GM13976 (cell line): ENCODE measurements at regions not wholly inside any gene's neighbourhood (a gene's known extent, or its start where the extent isn't known, plus 50 kb on each side); places are given as distances from the start of the nearest gene placed in this dataset.

Source experiments
- DNase-seq: peaks from one replicate; pipeline ENCODE4 v3.0.0; 2012; ENCODE audit warnings: low spot score
- CTCF ChIP-seq: IDR thresholded peaks from 2 replicates; pipeline ENCODE4 v1.5.1; 2012; ENCODE audit warnings: borderline replicate concordance, mild to moderate bottlenecking; ENCODE audit not compliant: insufficient read depth; ENCODE audit errors: extremely low read depth, missing control alignments, control extremely low read depth
- in situ Hi-C: fragments of 300-500 bp; cut with MboI; formaldehyde crosslinking; loops from one replicate; pipeline ENCODE4 v1.12.0; 2022; ENCODE audit warnings: low sequenced_read_pairs, mixed read lengths, inconsistent platforms; ENCODE audit not compliant: unreplicated experiment

DNA sequence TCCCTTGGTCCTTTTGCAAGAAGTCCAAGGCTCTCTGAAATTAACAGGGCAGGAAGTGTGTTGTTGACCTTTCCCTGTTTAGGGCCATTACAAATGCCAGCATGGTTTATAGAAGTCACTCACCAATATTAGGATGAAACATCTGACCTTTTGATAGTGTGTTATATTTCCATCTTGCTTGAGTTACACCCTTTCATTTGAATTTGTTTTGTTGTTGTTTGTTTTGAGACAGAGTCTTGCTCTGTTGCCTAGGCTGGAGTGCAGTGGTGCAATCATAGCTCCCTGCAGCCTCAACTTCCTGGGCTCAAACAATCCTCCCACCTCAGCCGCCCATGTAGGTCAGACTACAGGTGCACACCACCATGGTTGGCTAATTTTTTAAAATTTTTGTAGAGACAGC, 241.1 kb upstream of the USP9Y start:
- in situ Hi-C loops, result no loop called here
- no peak for DNase-seq
- no peak for TF ChIP-seq CTCF

DNA sequence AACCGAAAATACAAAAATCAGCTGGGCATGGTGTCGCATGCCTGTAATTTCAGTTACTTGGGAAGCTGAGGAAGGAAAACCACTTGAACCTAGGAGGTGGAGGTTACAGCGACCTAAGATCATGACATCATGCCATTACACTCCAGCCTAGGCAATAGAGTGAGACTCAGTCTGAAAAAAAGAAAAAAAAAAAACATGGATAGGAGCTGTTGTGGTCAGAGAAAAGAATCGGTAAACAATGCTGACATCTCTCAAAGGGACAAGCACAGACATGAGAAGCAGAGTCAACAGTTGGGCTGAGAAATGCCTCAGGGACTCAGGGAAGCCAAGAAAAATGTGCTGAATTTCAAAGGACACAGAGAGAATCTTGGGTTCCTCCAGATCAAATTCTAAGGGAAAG, 236.9 kb upstream of the USP9Y start:
- no peak for DNase-seq
- in situ Hi-C loops, result no loop called here
- no peak for TF ChIP-seq CTCF

- no peak for DNase-seq
- no peak for TF ChIP-seq CTCF
- in situ Hi-C loops, result no loop called here
Measured at GRCh38 chrY:12465706-12466105, 235.3 kb upstream of the USP9Y start.

- no peak for TF ChIP-seq CTCF
- in situ Hi-C loops, result no loop called here
- no peak for DNase-seq
Measured at GRCh38 chrY:12469081-12469480, 231.9 kb upstream of the USP9Y start.

- DNase-seq, result no peak
- TF ChIP-seq CTCF, result no peak
- in situ Hi-C loops, result no loop called here
Measured at GRCh38 chrY:12474472-12474871, 226.6 kb upstream of the USP9Y start.

DNA sequence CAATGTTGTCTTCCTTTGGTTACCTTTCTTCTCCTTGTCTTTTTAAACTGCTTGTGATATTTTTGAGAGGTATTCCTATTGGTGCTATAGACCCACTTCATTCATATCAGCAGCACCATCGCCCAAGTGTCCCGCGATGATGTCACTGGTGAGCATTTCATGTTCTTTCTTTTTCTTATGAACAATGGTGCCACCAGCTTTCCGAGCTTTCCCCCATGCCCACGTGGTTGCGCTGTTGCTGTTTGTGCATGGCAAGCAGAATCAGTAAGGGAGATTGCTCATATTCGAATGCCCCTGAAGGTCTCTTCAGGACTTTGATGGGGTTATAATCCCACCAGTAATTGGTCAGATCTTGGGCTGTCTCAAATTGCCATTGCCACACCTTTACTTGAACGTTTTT, 221.6 kb upstream of the USP9Y start:
- no peak for TF ChIP-seq CTCF
- in situ Hi-C loops, result no loop called here
- DNase-seq, result no peak

- no peak for TF ChIP-seq CTCF
- in situ Hi-C loops, result no loop called here
- DNase-seq, result no peak
Measured at GRCh38 chrY:12483394-12483793, 217.6 kb upstream of the USP9Y start.
